Upper lobe of left lung (tissue), 6 donors: ENCODE measurements at regions not wholly inside any gene's neighbourhood (a gene's known extent, or its start where the extent isn't known, plus 50 kb on each side); places are given as distances from the start of the nearest gene placed in this dataset.

Experiments used
- ATAC-seq, 2 donors: fragments of 200-7000 bp; cut with Tn5 transposase; one replicate each; pipeline ENCODE4 v1.9.1; 2022; ENCODE audit warnings: mild to moderate bottlenecking in 2 of 2, moderate library complexity in 2 of 2; ENCODE audit not compliant: low FRiP score in 2 of 2
- DNase-seq, 2 donors: peaks; one replicate each; pipeline ENCODE4 v3.0.0-alpha.2; 2019 to 2020
- H3K27ac ChIP-seq, 4 donors: fragments of 200-600 bp; sonication (generic); one replicate each; pipeline ENCODE4 v1.5.1; 2016 to 2019
- H3K27me3 ChIP-seq, 4 donors: fragments of 200-600 bp; sonication (generic); one replicate each; pipeline ENCODE4 v1.5.1; 2017 to 2019
- H3K36me3 ChIP-seq, 4 donors: fragments of 200-600 bp; sonication (generic); one replicate each; pipeline ENCODE4 v1.5.1; 2016 to 2019
- H3K4me1 ChIP-seq, 4 donors: fragments of 200-600 bp; sonication (generic); one replicate each; pipeline ENCODE4 v1.5.1; 2018 to 2019
- H3K4me3 ChIP-seq, 4 donors: fragments of 200-600 bp; sonication (generic); one replicate each; pipeline ENCODE4 v1.5.1; 2017 to 2019; ENCODE audit warnings: mild to moderate bottlenecking in 2 of 4, moderate library complexity in 1 of 4
- H3K9me3 ChIP-seq, 4 donors: fragments of 200-600 bp; sonication (generic); one replicate each; pipeline ENCODE4 v1.5.1; 2018 to 2019
- CTCF ChIP-seq, 6 experiments: fragments of 450-650 bp in 4 of 6; fragments of 200-600 bp in 2 of 6; sonication (generic) in 2 of 6; IDR thresholded peaks; one replicate each; pipeline ENCODE4 v1.5.1; 2016 to 2019; ENCODE audit warnings: antibody characterized with exemption in 6 of 6
- EP300 ChIP-seq, 4 donors: sonication (generic); formaldehyde crosslinking; IDR thresholded peaks; one replicate each; pipeline ENCODE4 v1.5.1; 2017; ENCODE audit warnings: antibody characterized with exemption in 4 of 4, control low read depth in 2 of 4
- POLR2A ChIP-seq, 4 donors: fragments of 450-650 bp; IDR thresholded peaks; one replicate each; pipeline ENCODE4 v1.5.1; 2016 to 2017; ENCODE audit warnings: antibody characterized with exemption in 4 of 4, mild to moderate bottlenecking in 2 of 4
- POLR2AphosphoS5 ChIP-seq, 2 donors: sonication (generic); formaldehyde crosslinking; IDR thresholded peaks; one replicate each; pipeline ENCODE4 v1.5.1; 2017; ENCODE audit warnings: antibody characterized with exemption in 2 of 2
- WGBS, 2 donors: methylation state at CpG; one replicate each; pipeline ENCODE4 v1.1.5; 2017 to 2018; 5-methylcytosine and 5-hydroxymethylcytosine counted together
- donor health status: DM: no; HTN: no; CAD: no; lungs with moderate emphysema.
- donor health status: DM: no; HTN: yes; CAD: no; lungs with severe emphysema.

DNA sequence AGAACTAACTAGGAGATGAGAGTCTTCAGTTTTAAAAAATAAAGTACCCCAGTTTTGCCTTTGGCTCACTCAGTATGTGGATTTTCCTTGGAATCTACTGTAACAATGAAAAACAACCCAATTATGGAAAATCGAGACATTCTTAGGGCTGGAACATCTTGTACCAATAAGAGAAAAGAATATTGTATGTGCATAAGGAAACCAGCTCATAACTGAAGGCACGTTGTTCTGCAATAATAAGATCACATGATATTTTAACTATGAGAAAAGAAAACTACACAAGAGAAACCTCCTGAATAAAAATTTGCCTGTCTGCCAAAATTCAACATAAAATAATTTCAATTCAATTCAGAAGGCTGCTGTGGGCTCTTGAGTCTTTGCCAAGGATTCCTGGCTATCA is 261.8 kb upstream of the EDNRA start:
- TF ChIP-seq CTCF (IDR thresholded peaks at IDR 0.05): no peak
- no peak for TF ChIP-seq POLR2A (IDR thresholded peaks at IDR 0.05)
- no peak for TF ChIP-seq POLR2AphosphoS5 (IDR thresholded peaks at IDR 0.05)
- TF ChIP-seq EP300 (IDR thresholded peaks at IDR 0.05): no peak
- ATAC-seq (no peak), DNase-seq (no peak)
- H3K4me1 ChIP-seq: no peaks in the 10 kb centered on the region
- WGBS, 2 donors: 66 to 83% methylated on average over 2 of the region's 2 CpGs
- H3K9me3 ChIP-seq: no peaks in the 10 kb centered on the region
- no peaks in the 10 kb centered on the region for H3K27me3 ChIP-seq
- H3K4me3 ChIP-seq: no peak overlapping the region
- no peaks in the 10 kb centered on the region for H3K36me3 ChIP-seq
- H3K27ac ChIP-seq: no peak overlapping the region

GRCh38 chr4:147220833-147221232 is 260.1 kb upstream of the EDNRA start:
- no peaks in the 10 kb centered on the region for H3K4me1 ChIP-seq
- no peak overlapping the region for H3K4me3 ChIP-seq
- H3K36me3 ChIP-seq: no peaks in the 10 kb centered on the region
- 50 to 74% methylated on average over 1 of the region's 1 CpG for WGBS, 2 donors
- ATAC-seq: no peak
- H3K9me3 ChIP-seq: no peaks in the 10 kb centered on the region
- no peak overlapping the region for H3K27ac ChIP-seq
- H3K27me3 ChIP-seq: no peaks in the 10 kb centered on the region
- DNase-seq: no peak
- TF ChIP-seq CTCF (IDR thresholded peaks at IDR 0.05): no peak
- TF ChIP-seq POLR2A (IDR thresholded peaks at IDR 0.05): no peak
- TF ChIP-seq POLR2AphosphoS5 (IDR thresholded peaks at IDR 0.05): no peak
- no peak for TF ChIP-seq EP300 (IDR thresholded peaks at IDR 0.05)

GRCh38 chr4:147222906-147223305 is 258.0 kb upstream of the EDNRA start:
- ATAC-seq (no peak), DNase-seq (no peak)
- H3K36me3 ChIP-seq: no peaks in the 10 kb centered on the region
- H3K4me1 ChIP-seq: no peaks in the 10 kb centered on the region
- H3K4me3 ChIP-seq: no peak overlapping the region
- H3K9me3 ChIP-seq: no peaks in the 10 kb centered on the region
- H3K27me3 ChIP-seq: no peaks in the 10 kb centered on the region
- H3K27ac ChIP-seq: no peak overlapping the region
- TF ChIP-seq CTCF (IDR thresholded peaks at IDR 0.05): no peak
- no peak for TF ChIP-seq POLR2A (IDR thresholded peaks at IDR 0.05)
- no peak for TF ChIP-seq POLR2AphosphoS5 (IDR thresholded peaks at IDR 0.05)
- TF ChIP-seq EP300 (IDR thresholded peaks at IDR 0.05): no peak
- WGBS, 2 donors: 66 to 68% methylated on average over 4 of the region's 4 CpGs

DNA sequence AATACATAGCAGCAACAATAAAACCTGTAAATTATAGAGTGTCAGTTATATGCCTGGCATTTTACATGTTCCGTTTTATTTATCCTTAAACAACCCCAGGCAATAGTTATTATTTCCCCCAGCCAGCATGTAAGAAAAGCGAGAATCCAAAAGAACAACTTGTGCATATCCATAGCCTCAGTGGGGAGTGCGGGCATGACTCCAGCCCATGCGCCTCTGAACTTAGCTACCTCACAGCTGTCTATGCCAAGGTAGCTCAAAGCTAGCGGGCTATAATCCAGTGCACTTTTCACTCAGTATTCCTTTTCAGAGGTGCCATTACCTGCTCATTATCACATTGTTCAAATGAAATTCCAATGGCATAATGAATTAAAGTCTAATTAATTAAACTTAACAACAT is 257.3 kb upstream of the EDNRA start:
- H3K27me3 ChIP-seq: no peaks in the 10 kb centered on the region

More for the DNA sequence above, 257.3 kb upstream of the EDNRA start:
- WGBS, 2 donors: 91 to 98% methylated on average over 5 of the region's 5 CpGs
- DNase-seq (no peak), ATAC-seq (no peak)
- Histone ChIP-seq H3K27ac (no peak overlapping the region), H3K4me1 (no peaks in the 10 kb centered on the region), H3K4me3 (no peak overlapping the region), H3K36me3 (no peaks in the 10 kb centered on the region), H3K9me3 (no peaks in the 10 kb centered on the region)
- TF ChIP-seq POLR2AphosphoS5 (IDR thresholded peaks at IDR 0.05) (no peak), CTCF (IDR thresholded peaks at IDR 0.05) (no peak), EP300 (IDR thresholded peaks at IDR 0.05) (no peak), POLR2A (IDR thresholded peaks at IDR 0.05) (no peak)
